GM10248 (cell line): ENCODE measurements at regions not wholly inside any gene's neighbourhood (a gene's known extent, or its start where the extent isn't known, plus 50 kb on each side); places are given as distances from the start of the nearest gene placed in this dataset.
"Not testable (repeated sequence)": the region's sequence is repeated elsewhere in the genome, so short reads cannot be mapped to it uniquely, and the experiment has no call there.

ENCODE experiments used
- CTCF ChIA-PET: fragments of 300-600 bp; sonication (Branson Sonifier 250); formaldehyde crosslinking; extraction: SDS; loops from one replicate; lab custom pipeline; 2021; ENCODE audit warnings: antibody characterized with exemption; lab: Yijun Ruan, JAX
- POLR2A ChIA-PET: fragments of 350-650 bp; sonication (Branson Sonifier 250); formaldehyde crosslinking; extraction: SDS; loops from one replicate; lab custom pipeline; 2020; ENCODE audit warnings: antibody characterized with exemption; lab: Yijun Ruan, JAX
- DNase-seq: peaks from one replicate; pipeline ENCODE4 v3.0.0; 2012; ENCODE audit errors: extremely low spot score
- TF ChIP-seq, protein P1 (sequence below): IDR thresholded peaks from 2 replicates; pipeline ENCODE4 v1.5.1; 2012; ENCODE audit warnings: mild to moderate bottlenecking, low read depth; ENCODE audit errors: extremely low read depth, missing control alignments, control extremely low read depth

- no peak for DNase-seq
- ChIA-PET CTCF (interaction anchor here (1.0 to 3.3 kb wide), 6 partner anchors 9 to 475 kb away, joined by 3 to 24 read pairs (median 4); no protein-coding TSS in a partner anchor), POLR2A (no interaction called here)
- TF ChIP-seq, protein P1, sequence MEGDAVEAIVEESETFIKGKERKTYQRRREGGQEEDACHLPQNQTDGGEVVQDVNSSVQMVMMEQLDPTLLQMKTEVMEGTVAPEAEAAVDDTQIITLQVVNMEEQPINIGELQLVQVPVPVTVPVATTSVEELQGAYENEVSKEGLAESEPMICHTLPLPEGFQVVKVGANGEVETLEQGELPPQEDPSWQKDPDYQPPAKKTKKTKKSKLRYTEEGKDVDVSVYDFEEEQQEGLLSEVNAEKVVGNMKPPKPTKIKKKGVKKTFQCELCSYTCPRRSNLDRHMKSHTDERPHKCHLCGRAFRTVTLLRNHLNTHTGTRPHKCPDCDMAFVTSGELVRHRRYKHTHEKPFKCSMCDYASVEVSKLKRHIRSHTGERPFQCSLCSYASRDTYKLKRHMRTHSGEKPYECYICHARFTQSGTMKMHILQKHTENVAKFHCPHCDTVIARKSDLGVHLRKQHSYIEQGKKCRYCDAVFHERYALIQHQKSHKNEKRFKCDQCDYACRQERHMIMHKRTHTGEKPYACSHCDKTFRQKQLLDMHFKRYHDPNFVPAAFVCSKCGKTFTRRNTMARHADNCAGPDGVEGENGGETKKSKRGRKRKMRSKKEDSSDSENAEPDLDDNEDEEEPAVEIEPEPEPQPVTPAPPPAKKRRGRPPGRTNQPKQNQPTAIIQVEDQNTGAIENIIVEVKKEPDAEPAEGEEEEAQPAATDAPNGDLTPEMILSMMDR: no peak
These were observed 63.7 kb upstream of the DNAJC10 start for GRCh38 chr2:182652326-182652725.

- ChIA-PET CTCF (interaction anchor here (1.2 to 2.8 kb wide), 3 partner anchors 10 to 415 kb away, joined by 4 to 11 read pairs (median 9); no protein-coding TSS in a partner anchor), POLR2A (no interaction called here)
- TF ChIP-seq, protein P1: no peak
- DNase-seq: no peak
These were observed 60.3 kb upstream of the DNAJC10 start for GRCh38 chr2:182655750-182656149.

GRCh38 chr2:182664212-182664611 is 51.8 kb upstream of the DNAJC10 start:
- TF ChIP-seq, protein P1: no peak
- ChIA-PET POLR2A (no interaction called here), CTCF (no interaction called here)
- DNase-seq: no peak

DNA sequence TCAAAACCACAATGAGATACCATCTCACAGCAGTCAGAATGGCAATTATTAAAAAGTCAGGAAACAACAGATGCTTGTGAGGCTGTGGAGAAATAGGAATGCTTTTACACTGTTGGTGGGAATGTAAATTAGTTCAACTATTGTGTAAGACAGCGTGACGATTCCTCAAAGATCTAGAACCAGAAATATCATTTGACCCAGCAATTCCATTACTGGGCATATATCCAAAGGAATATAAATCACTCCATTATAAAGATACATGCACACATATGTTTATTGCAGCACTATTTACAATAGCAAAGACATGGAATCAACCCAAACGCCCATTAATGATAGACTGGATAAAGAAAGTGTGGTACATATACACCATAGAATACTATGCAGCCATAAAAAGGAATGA is 50.6 kb upstream of the DNAJC10 start:
- POLR2A ChIA-PET: not testable (repeated sequence)

More for the DNA sequence above, 50.6 kb upstream of the DNAJC10 start:
- not testable (repeated sequence) for DNase-seq
- CTCF ChIA-PET: interaction anchor here (1.7 to 2.6 kb wide), 7 partner anchors 11 to 429 kb away, joined by 4 to 40 read pairs (median 8); no protein-coding TSS in a partner anchor
